SK-N-SH (cell line): ENCODE measurements at regions not wholly inside any gene's neighbourhood (a gene's known extent, or its start where the extent isn't known, plus 50 kb on each side); places are given as distances from the start of the nearest gene placed in this dataset.

Experiments used
- FOXJ3 ChIP-seq: sonication (generic); formaldehyde crosslinking; IDR thresholded peaks from 2 replicates; pipeline ENCODE4 v1.5.1; 2020; ENCODE audit warnings: mild to moderate bottlenecking, missing genetic modification reagents
- MXI1 ChIP-seq: IDR thresholded peaks from 2 replicates; pipeline ENCODE4 v1.6.1; 2012; ENCODE audit warnings: mild to moderate bottlenecking, low read depth, low read length, improper control_type of control experiment
- RXRA ChIP-seq: IDR thresholded peaks from 2 replicates; pipeline ENCODE4 v1.4.0; 2012; ENCODE audit warnings: low read depth, mild to moderate bottlenecking, borderline replicate concordance
- SIN3A ChIP-seq: IDR thresholded peaks from 2 replicates; pipeline ENCODE4 v1.6.1; 2012; ENCODE audit warnings: low read depth, mild to moderate bottlenecking, low read length, moderate library complexity, borderline replicate concordance
- TEAD4 ChIP-seq: IDR thresholded peaks from 2 replicates; pipeline ENCODE4 v1.4.0; 2012; ENCODE audit warnings: mild to moderate bottlenecking, borderline replicate concordance; ENCODE audit not compliant: insufficient read depth
- YY1 ChIP-seq: IDR thresholded peaks from 2 replicates; pipeline ENCODE4 v1.4.0; 2012; ENCODE audit warnings: low read depth, mild to moderate bottlenecking
- TF ChIP-seq, protein P1 (sequence below): fragments of 150-350 bp; IDR thresholded peaks from 2 replicates; pipeline ENCODE4 v1.6.1; 2016; ENCODE audit warnings: mild to moderate bottlenecking, low read depth, low read length
- TF ChIP-seq, protein P2 (sequence below): IDR thresholded peaks from 2 replicates; pipeline ENCODE4; 2012
- TF ChIP-seq, protein P3 (sequence below): IDR thresholded peaks from 2 replicates; pipeline ENCODE4 v1.4.0; 2012; ENCODE audit warnings: low read depth
- TF ChIP-seq, protein P4 (sequence below): fragments of 200-600 bp; sonication (generic); IDR thresholded peaks from 2 replicates; pipeline ENCODE4 v1.6.1; 2017; ENCODE audit warnings: antibody characterized with exemption, mild to moderate bottlenecking, moderate library complexity

DNA sequence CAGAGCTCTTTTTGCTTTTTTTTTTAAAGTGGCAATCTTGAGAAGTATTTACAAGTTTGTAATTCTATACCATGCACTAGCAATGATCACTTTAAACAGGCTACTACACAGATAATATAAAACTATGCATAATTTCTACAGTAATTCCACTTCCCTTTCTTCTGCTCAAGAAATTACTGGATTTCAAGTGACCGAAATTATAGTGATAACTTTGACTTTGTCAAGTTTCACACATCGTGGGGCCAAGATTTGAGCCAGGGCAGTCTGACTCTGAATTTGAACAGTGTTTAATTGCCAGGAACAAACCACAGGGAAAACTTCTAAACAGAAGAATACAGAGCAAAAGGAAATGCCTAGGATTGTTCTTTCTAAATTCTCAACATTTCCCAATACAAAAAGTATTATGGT lies 288.3 kb upstream of the MKLN1 start:
- no peak for TF ChIP-seq YY1
- TF ChIP-seq, protein P1, sequence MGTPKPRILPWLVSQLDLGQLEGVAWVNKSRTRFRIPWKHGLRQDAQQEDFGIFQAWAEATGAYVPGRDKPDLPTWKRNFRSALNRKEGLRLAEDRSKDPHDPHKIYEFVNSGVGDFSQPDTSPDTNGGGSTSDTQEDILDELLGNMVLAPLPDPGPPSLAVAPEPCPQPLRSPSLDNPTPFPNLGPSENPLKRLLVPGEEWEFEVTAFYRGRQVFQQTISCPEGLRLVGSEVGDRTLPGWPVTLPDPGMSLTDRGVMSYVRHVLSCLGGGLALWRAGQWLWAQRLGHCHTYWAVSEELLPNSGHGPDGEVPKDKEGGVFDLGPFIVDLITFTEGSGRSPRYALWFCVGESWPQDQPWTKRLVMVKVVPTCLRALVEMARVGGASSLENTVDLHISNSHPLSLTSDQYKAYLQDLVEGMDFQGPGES = no peak
- TF ChIP-seq, protein P2, sequence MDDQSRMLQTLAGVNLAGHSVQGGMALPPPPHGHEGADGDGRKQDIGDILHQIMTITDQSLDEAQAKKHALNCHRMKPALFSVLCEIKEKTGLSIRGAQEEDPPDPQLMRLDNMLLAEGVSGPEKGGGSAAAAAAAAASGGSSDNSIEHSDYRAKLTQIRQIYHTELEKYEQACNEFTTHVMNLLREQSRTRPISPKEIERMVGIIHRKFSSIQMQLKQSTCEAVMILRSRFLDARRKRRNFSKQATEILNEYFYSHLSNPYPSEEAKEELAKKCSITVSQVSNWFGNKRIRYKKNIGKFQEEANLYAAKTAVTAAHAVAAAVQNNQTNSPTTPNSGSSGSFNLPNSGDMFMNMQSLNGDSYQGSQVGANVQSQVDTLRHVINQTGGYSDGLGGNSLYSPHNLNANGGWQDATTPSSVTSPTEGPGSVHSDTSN = no peak
- no peak for TF ChIP-seq FOXJ3
- TF ChIP-seq MXI1 = no peak
- TF ChIP-seq, protein P3, sequence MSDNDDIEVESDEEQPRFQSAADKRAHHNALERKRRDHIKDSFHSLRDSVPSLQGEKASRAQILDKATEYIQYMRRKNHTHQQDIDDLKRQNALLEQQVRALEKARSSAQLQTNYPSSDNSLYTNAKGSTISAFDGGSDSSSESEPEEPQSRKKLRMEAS = no peak
- TF ChIP-seq RXRA = no peak
- no peak for TF ChIP-seq SIN3A
- TF ChIP-seq TEAD4 = no peak
- TF ChIP-seq, protein P4, sequence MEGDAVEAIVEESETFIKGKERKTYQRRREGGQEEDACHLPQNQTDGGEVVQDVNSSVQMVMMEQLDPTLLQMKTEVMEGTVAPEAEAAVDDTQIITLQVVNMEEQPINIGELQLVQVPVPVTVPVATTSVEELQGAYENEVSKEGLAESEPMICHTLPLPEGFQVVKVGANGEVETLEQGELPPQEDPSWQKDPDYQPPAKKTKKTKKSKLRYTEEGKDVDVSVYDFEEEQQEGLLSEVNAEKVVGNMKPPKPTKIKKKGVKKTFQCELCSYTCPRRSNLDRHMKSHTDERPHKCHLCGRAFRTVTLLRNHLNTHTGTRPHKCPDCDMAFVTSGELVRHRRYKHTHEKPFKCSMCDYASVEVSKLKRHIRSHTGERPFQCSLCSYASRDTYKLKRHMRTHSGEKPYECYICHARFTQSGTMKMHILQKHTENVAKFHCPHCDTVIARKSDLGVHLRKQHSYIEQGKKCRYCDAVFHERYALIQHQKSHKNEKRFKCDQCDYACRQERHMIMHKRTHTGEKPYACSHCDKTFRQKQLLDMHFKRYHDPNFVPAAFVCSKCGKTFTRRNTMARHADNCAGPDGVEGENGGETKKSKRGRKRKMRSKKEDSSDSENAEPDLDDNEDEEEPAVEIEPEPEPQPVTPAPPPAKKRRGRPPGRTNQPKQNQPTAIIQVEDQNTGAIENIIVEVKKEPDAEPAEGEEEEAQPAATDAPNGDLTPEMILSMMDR = no peak
